ENCODE measurements at regions not wholly inside any gene's neighbourhood (a gene's known extent, or its start where the extent isn't known, plus 50 kb on each side); places are given as distances from the start of the nearest gene placed in this dataset.

GRCh38 chr2:186946896-186947467 lies 98.0 kb upstream of the ZSWIM2 start:
- DNase-seq (ENCODE audit: insufficient read length, low spot score, missing footprints), result no peak
- no peak overlapping the region for H3K4me2 ChIP-seq (ENCODE audit: insufficient read depth, low read length)
- no peaks in the 10 kb centered on the region for H3K4me1 ChIP-seq (ENCODE audit: insufficient read depth, low read length)
- no peaks in the 10 kb centered on the region for H3K27me3 ChIP-seq (ENCODE audit: insufficient read depth, low read length)
- H3K27ac ChIP-seq (ENCODE audit: low read depth, low read length), result no peak overlapping the region
- no peaks in the 10 kb centered on the region for H4K20me1 ChIP-seq (ENCODE audit: insufficient read depth, low read length)
- no peak overlapping the region for H3K4me3 ChIP-seq (ENCODE audit: insufficient read depth, low read length)
- no peak overlapping the region for H2AFZ ChIP-seq (ENCODE audit: low read length)
- H3K79me2 ChIP-seq (ENCODE audit: insufficient read depth, low read length), result no peaks in the 10 kb centered on the region
- no peaks in the 10 kb centered on the region for H3K9me3 ChIP-seq (ENCODE audit: low read depth, low read length)
- TF ChIP-seq CTCF (IDR thresholded peaks at IDR 0.05; ENCODE audit: extremely low read depth, low read depth, low read length), result no peak
- no peaks in the 10 kb centered on the region for H3K36me3 ChIP-seq (ENCODE audit: insufficient read depth, low read length)

- no peaks in the 10 kb centered on the region for H4K20me1 ChIP-seq (ENCODE audit: insufficient read depth, low read length)
- H3K4me2 ChIP-seq (ENCODE audit: insufficient read depth, low read length), result no peak overlapping the region
- H2AFZ ChIP-seq (ENCODE audit: low read length), result no peak overlapping the region
- H3K79me2 ChIP-seq (ENCODE audit: insufficient read depth, low read length), result no peaks in the 10 kb centered on the region
- H3K27ac ChIP-seq (ENCODE audit: low read depth, low read length), result no peak overlapping the region
- no peaks in the 10 kb centered on the region for H3K4me1 ChIP-seq (ENCODE audit: insufficient read depth, low read length)
- no peak for DNase-seq (ENCODE audit: insufficient read length, low spot score, missing footprints)
- H3K4me3 ChIP-seq (ENCODE audit: insufficient read depth, low read length), result no peak overlapping the region
- H3K9me3 ChIP-seq (ENCODE audit: low read depth, low read length), result no peaks in the 10 kb centered on the region
- H3K36me3 ChIP-seq (ENCODE audit: insufficient read depth, low read length), result no peaks in the 10 kb centered on the region
- no peak for TF ChIP-seq CTCF (IDR thresholded peaks at IDR 0.05; ENCODE audit: extremely low read depth, low read depth, low read length)
- H3K27me3 ChIP-seq (ENCODE audit: insufficient read depth, low read length), result no peaks in the 10 kb centered on the region
Observed at GRCh38 chr2:186941853-186942252, 92.9 kb upstream of the ZSWIM2 start.

GRCh38 chr2:186940463-186940862 lies 91.5 kb upstream of the ZSWIM2 start:
- no peaks in the 10 kb centered on the region for H3K4me1 ChIP-seq (ENCODE audit: insufficient read depth, low read length)
- no peak for DNase-seq (ENCODE audit: insufficient read length, low spot score, missing footprints)
- no peaks in the 10 kb centered on the region for H3K9me3 ChIP-seq (ENCODE audit: low read depth, low read length)
- no peaks in the 10 kb centered on the region for H3K27me3 ChIP-seq (ENCODE audit: insufficient read depth, low read length)
- no peak overlapping the region for H3K4me2 ChIP-seq (ENCODE audit: insufficient read depth, low read length)
- no peaks in the 10 kb centered on the region for H3K79me2 ChIP-seq (ENCODE audit: insufficient read depth, low read length)
- no peaks in the 10 kb centered on the region for H4K20me1 ChIP-seq (ENCODE audit: insufficient read depth, low read length)
- H3K36me3 ChIP-seq (ENCODE audit: insufficient read depth, low read length), result no peaks in the 10 kb centered on the region
- H3K27ac ChIP-seq (ENCODE audit: low read depth, low read length), result no peak overlapping the region
- TF ChIP-seq CTCF (IDR thresholded peaks at IDR 0.05; ENCODE audit: extremely low read depth, low read depth, low read length), result no peak
- H2AFZ ChIP-seq (ENCODE audit: low read length), result no peak overlapping the region
- H3K4me3 ChIP-seq (ENCODE audit: insufficient read depth, low read length), result no peak overlapping the region

- Histone ChIP-seq H3K79me2 (ENCODE audit: insufficient read depth, low read length) (no peaks in the 10 kb centered on the region), H3K27ac (ENCODE audit: low read depth, low read length) (no peak overlapping the region)
Observed at GRCh38 chr2:186934420-186934819, 85.5 kb upstream of the ZSWIM2 start.

More at GRCh38 chr2:186934420-186934819, 85.5 kb upstream of the ZSWIM2 start:
- Histone ChIP-seq H3K4me1 (ENCODE audit: insufficient read depth, low read length) (no peaks in the 10 kb centered on the region), H3K4me3 (ENCODE audit: insufficient read depth, low read length) (no peak overlapping the region), H3K27me3 (ENCODE audit: insufficient read depth, low read length) (no peaks in the 10 kb centered on the region), H3K36me3 (ENCODE audit: insufficient read depth, low read length) (no peaks in the 10 kb centered on the region), H3K4me2 (ENCODE audit: insufficient read depth, low read length) (no peak overlapping the region), H3K9me3 (ENCODE audit: low read depth, low read length) (no peaks in the 10 kb centered on the region), H4K20me1 (ENCODE audit: insufficient read depth, low read length) (no peaks in the 10 kb centered on the region), H2AFZ (ENCODE audit: low read length) (no peak overlapping the region)
- TF ChIP-seq CTCF (IDR thresholded peaks at IDR 0.05; ENCODE audit: extremely low read depth, low read depth, low read length), result no peak
- no peak for DNase-seq (ENCODE audit: insufficient read length, low spot score, missing footprints)
